Neural cell (in vitro differentiated cells): ENCODE measurements at regions not wholly inside any gene's neighbourhood (a gene's known extent, or its start where the extent isn't known, plus 50 kb on each side); places are given as distances from the start of the nearest gene placed in this dataset.

Experiments
- EP300 ChIP-seq: fragments of 450-650 bp; conservative IDR thresholded peaks from 2 replicates; pipeline ENCODE4 v1.6.1; 2014; ENCODE audit warnings: antibody characterized with exemption, mild to moderate bottlenecking, moderate library complexity; ENCODE audit not compliant: poor library complexity, severe bottlenecking
- EZH2 ChIP-seq: fragments of 200-600, 300-800 bp; shearing (Covaris generic), sonication (generic); IDR thresholded peaks from 2 replicates; pipeline ENCODE4 v1.6.1; 2014; ENCODE audit warnings: antibody characterized with exemption, low read length, borderline replicate concordance, mild to moderate bottlenecking; ENCODE audit not compliant: insufficient read depth, poor library complexity, severe bottlenecking
- POLR2AphosphoS5 ChIP-seq: IDR thresholded peaks from 2 replicates; pipeline ENCODE4 v1.6.1; 2012
- TF ChIP-seq, protein P1 (sequence below): fragments of 450-650 bp; IDR thresholded peaks from 2 replicates; pipeline ENCODE4 v1.5.1; 2014; ENCODE audit warnings: antibody characterized with exemption, mild to moderate bottlenecking, moderate library complexity; ENCODE audit not compliant: poor library complexity, severe bottlenecking
- TF ChIP-seq, protein P2 (sequence below): IDR thresholded peaks from 2 replicates; pipeline ENCODE4 v1.6.1; 2012; ENCODE audit warnings: borderline replicate concordance

DNA sequence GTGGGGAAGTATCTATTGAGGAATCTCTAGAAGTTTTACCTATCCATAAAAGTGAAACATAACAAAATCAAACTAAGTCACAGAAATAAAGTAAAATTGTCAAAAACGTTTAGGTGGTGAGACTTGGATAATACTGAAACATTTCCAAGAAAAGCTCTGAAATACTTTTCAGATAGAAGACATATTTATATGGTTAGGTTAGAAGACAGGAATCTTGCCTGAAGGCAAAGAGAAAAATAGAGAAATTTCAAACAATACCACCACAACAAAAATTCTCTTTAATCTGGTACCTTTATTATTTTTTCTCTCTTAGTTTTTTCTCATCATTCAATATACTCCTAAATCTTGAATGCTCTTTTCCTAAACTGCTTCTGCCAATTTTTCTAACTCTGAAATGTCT is 222.7 kb upstream of the PLSCR5 start:
- no peak for TF ChIP-seq POLR2AphosphoS5
- TF ChIP-seq, protein P1, sequence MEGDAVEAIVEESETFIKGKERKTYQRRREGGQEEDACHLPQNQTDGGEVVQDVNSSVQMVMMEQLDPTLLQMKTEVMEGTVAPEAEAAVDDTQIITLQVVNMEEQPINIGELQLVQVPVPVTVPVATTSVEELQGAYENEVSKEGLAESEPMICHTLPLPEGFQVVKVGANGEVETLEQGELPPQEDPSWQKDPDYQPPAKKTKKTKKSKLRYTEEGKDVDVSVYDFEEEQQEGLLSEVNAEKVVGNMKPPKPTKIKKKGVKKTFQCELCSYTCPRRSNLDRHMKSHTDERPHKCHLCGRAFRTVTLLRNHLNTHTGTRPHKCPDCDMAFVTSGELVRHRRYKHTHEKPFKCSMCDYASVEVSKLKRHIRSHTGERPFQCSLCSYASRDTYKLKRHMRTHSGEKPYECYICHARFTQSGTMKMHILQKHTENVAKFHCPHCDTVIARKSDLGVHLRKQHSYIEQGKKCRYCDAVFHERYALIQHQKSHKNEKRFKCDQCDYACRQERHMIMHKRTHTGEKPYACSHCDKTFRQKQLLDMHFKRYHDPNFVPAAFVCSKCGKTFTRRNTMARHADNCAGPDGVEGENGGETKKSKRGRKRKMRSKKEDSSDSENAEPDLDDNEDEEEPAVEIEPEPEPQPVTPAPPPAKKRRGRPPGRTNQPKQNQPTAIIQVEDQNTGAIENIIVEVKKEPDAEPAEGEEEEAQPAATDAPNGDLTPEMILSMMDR, result no peak
- TF ChIP-seq EZH2, result no peak
- TF ChIP-seq, protein P2, sequence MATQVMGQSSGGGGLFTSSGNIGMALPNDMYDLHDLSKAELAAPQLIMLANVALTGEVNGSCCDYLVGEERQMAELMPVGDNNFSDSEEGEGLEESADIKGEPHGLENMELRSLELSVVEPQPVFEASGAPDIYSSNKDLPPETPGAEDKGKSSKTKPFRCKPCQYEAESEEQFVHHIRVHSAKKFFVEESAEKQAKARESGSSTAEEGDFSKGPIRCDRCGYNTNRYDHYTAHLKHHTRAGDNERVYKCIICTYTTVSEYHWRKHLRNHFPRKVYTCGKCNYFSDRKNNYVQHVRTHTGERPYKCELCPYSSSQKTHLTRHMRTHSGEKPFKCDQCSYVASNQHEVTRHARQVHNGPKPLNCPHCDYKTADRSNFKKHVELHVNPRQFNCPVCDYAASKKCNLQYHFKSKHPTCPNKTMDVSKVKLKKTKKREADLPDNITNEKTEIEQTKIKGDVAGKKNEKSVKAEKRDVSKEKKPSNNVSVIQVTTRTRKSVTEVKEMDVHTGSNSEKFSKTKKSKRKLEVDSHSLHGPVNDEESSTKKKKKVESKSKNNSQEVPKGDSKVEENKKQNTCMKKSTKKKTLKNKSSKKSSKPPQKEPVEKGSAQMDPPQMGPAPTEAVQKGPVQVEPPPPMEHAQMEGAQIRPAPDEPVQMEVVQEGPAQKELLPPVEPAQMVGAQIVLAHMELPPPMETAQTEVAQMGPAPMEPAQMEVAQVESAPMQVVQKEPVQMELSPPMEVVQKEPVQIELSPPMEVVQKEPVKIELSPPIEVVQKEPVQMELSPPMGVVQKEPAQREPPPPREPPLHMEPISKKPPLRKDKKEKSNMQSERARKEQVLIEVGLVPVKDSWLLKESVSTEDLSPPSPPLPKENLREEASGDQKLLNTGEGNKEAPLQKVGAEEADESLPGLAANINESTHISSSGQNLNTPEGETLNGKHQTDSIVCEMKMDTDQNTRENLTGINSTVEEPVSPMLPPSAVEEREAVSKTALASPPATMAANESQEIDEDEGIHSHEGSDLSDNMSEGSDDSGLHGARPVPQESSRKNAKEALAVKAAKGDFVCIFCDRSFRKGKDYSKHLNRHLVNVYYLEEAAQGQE, result no peak
- no peak for TF ChIP-seq EP300
